ENCODE measurements at regions not wholly inside any gene's neighbourhood (a gene's known extent, or its start where the extent isn't known, plus 50 kb on each side); places are given as distances from the start of the nearest gene placed in this dataset.
"Not testable (repeated sequence)": the region's sequence is repeated elsewhere in the genome, so short reads cannot be mapped to it uniquely, and the experiment has no call there.

GRCh38 chr10:109809954-109810353 is 113.4 kb downstream of the XPNPEP1 start:
- POLR2A ChIA-PET; H3K36me3 ChIP-seq (ENCODE audit: control insufficient read depth in 2 of 2, insufficient read depth in 1 of 2, low read length in 2 of 2); H3K4me3 ChIP-seq (ENCODE audit: low read depth, low read length); CTCF ChIA-PET; H3K27ac ChIP-seq (ENCODE audit: extremely low read depth, low read depth, low read length); H3K4me1 ChIP-seq (ENCODE audit: control insufficient read depth, insufficient read depth, low read length); H3K9me3 ChIP-seq (ENCODE audit: control insufficient read depth, insufficient read depth, low read depth, low read length): not testable (repeated sequence)
- TF ChIP-seq ZNF585B (tag by site-specific recombination; IDR thresholded peaks at IDR 0.05) (peak; percentile 91), SETDB1 (IDR thresholded peaks at IDR 0.05; ENCODE audit: insufficient read length, low read length) (peak; percentile 36)

DNA sequence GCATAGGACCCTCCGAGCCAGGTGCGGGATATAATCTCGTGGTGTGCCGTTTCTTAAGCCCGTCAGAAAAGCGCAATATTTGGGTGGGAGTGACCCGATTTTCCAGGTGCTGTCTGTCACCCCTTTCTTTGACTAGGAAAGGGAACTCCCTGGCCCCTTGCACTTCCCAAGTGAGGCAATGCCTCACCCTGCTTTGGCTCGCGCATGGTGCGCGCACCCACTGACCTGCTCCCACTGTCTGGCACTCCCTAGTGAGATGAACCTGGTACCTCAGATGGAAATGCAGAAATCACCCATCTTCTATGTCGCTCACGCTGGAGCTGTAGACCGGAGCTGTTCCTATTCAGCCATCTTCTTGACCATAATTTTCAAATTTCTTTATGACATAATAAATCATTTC is 122.1 kb downstream of the XPNPEP1 start:
- H3K36me3 ChIP-seq (ENCODE audit: control insufficient read depth in 2 of 2, insufficient read depth in 1 of 2, low read length in 2 of 2); CTCF ChIA-PET; H3K9me3 ChIP-seq (ENCODE audit: control insufficient read depth, insufficient read depth, low read depth, low read length); H3K4me1 ChIP-seq (ENCODE audit: control insufficient read depth, insufficient read depth, low read length); H3K4me3 ChIP-seq (ENCODE audit: low read depth, low read length); POLR2A ChIA-PET; H3K27ac ChIP-seq (ENCODE audit: extremely low read depth, low read depth, low read length): not testable (repeated sequence)

DNA sequence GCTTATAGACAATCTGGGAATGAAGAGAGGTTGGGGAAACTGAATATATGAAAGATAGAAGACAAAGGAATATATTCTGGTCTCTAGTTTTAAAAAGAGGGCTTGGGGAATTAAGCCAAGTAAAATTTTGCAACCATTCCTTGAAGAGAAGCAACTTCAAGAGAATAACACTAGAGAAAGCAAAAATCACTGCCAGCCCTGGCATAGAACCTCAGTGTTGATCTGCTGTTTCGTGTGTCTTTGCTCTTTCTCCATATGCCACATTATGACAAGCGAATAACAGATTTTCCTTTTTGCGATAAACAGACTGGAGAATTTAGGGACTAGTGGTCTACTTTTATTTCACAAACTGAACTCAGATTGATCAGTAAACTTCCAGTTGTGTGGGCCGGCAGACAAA is 132.7 kb downstream of the XPNPEP1 start:
- no peaks in the 10 kb centered on the region for H3K9me3 ChIP-seq (ENCODE audit: control insufficient read depth, insufficient read depth, low read depth, low read length)
- TF ChIP-seq ATF2 (tag by site-specific recombination; IDR thresholded peaks at IDR 0.05; ENCODE audit: low read depth) (no peak), GFI1B (tag by site-specific recombination; IDR thresholded peaks at IDR 0.05) (no peak), SCRT2 (tag by site-specific recombination; IDR thresholded peaks at IDR 0.05) (no peak), ZNF394 (tag by site-specific recombination; IDR thresholded peaks at IDR 0.05; ENCODE audit: borderline replicate concordance) (no peak), EGR2 (tag by site-specific recombination; IDR thresholded peaks at IDR 0.05; ENCODE audit: low read depth) (no peak), ZNF561 (tag by site-specific recombination; IDR thresholded peaks at IDR 0.05; ENCODE audit: borderline replicate concordance) (no peak), KLF10 (tag by site-specific recombination; IDR thresholded peaks at IDR 0.05) (no peak), ZNF214 (tag by site-specific recombination; IDR thresholded peaks at IDR 0.05; ENCODE audit: borderline replicate concordance) (no peak), ZBTB17 (tag by site-specific recombination; IDR thresholded peaks at IDR 0.05) (no peak), ZNF341 (tag by site-specific recombination; IDR thresholded peaks at IDR 0.05; ENCODE audit: low read depth) (no peak), ZNF174 (tag by site-specific recombination; IDR thresholded peaks at IDR 0.05) (no peak), ZFP41 (tag by site-specific recombination; IDR thresholded peaks at IDR 0.05; ENCODE audit: borderline replicate concordance) (no peak), ZEB2 (tag by site-specific recombination; IDR thresholded peaks at IDR 0.05) (no peak), BCL11A (tag by site-specific recombination; IDR thresholded peaks at IDR 0.05; ENCODE audit: low read depth) (no peak), BCL11B (tag by site-specific recombination; IDR thresholded peaks at IDR 0.05; ENCODE audit: low read depth) (no peak)
- TF ChIP-seq, protein P1, sequence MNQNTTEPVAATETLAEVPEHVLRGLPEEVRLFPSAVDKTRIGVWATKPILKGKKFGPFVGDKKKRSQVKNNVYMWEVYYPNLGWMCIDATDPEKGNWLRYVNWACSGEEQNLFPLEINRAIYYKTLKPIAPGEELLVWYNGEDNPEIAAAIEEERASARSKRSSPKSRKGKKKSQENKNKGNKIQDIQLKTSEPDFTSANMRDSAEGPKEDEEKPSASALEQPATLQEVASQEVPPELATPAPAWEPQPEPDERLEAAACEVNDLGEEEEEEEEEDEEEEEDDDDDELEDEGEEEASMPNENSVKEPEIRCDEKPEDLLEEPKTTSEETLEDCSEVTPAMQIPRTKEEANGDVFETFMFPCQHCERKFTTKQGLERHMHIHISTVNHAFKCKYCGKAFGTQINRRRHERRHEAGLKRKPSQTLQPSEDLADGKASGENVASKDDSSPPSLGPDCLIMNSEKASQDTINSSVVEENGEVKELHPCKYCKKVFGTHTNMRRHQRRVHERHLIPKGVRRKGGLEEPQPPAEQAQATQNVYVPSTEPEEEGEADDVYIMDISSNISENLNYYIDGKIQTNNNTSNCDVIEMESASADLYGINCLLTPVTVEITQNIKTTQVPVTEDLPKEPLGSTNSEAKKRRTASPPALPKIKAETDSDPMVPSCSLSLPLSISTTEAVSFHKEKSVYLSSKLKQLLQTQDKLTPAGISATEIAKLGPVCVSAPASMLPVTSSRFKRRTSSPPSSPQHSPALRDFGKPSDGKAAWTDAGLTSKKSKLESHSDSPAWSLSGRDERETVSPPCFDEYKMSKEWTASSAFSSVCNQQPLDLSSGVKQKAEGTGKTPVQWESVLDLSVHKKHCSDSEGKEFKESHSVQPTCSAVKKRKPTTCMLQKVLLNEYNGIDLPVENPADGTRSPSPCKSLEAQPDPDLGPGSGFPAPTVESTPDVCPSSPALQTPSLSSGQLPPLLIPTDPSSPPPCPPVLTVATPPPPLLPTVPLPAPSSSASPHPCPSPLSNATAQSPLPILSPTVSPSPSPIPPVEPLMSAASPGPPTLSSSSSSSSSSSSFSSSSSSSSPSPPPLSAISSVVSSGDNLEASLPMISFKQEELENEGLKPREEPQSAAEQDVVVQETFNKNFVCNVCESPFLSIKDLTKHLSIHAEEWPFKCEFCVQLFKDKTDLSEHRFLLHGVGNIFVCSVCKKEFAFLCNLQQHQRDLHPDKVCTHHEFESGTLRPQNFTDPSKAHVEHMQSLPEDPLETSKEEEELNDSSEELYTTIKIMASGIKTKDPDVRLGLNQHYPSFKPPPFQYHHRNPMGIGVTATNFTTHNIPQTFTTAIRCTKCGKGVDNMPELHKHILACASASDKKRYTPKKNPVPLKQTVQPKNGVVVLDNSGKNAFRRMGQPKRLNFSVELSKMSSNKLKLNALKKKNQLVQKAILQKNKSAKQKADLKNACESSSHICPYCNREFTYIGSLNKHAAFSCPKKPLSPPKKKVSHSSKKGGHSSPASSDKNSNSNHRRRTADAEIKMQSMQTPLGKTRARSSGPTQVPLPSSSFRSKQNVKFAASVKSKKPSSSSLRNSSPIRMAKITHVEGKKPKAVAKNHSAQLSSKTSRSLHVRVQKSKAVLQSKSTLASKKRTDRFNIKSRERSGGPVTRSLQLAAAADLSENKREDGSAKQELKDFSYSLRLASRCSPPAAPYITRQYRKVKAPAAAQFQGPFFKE (tag by site-specific recombination; IDR thresholded peaks at IDR 0.05; ENCODE audit: borderline replicate concordance), result no peak
- no peak overlapping the region for H3K4me3 ChIP-seq (ENCODE audit: low read depth, low read length)
- H3K4me1 ChIP-seq (ENCODE audit: control insufficient read depth, insufficient read depth, low read length), result no peaks in the 10 kb centered on the region
- no peak overlapping the region for H3K27ac ChIP-seq (ENCODE audit: extremely low read depth, low read depth, low read length)
- no peaks in the 10 kb centered on the region for H3K36me3 ChIP-seq (ENCODE audit: control insufficient read depth in 2 of 2, insufficient read depth in 1 of 2, low read length in 2 of 2)
- ChIA-PET POLR2A (no interaction called here), CTCF (interaction anchor here (0.6 kb wide), 1 partner anchor 63 kb away, joined by 3 read pairs; no protein-coding TSS in a partner anchor)
